Karpas-422 (cell line): ENCODE measurements at regions not wholly inside any gene's neighbourhood (a gene's known extent, or its start where the extent isn't known, plus 50 kb on each side); places are given as distances from the start of the nearest gene placed in this dataset.

Experiments used
- DNase-seq: peaks from one replicate; pipeline ENCODE4 v3.0.0-alpha.2; 2015
- H2AFZ ChIP-seq: fragments of 200-600 bp; sonication (generic); 2 replicates; pipeline ENCODE4 v1.6.1; 2014; ENCODE audit warnings: antibody characterized with exemption, low read length, mixed read lengths
- H3K27ac ChIP-seq: fragments of 200-600 bp; sonication (generic); 2 replicates; pipeline ENCODE4 v1.5.1; 2014; ENCODE audit warnings: mild to moderate bottlenecking, low read length, moderate library complexity
- H3K27me3 ChIP-seq: fragments of 200-600 bp; sonication (generic); 2 replicates; pipeline ENCODE4 v1.6.1; 2014; ENCODE audit warnings: low read length, mixed read lengths
- H3K36me3 ChIP-seq: fragments of 200-600 bp; sonication (generic); 2 replicates; pipeline ENCODE4 v1.6.1; 2014; ENCODE audit warnings: low read length, mixed read lengths; ENCODE audit not compliant: insufficient read depth
- H3K4me1 ChIP-seq: fragments of 200-600 bp; sonication (generic); 2 replicates; pipeline ENCODE4 v1.6.1; 2014; ENCODE audit warnings: mild to moderate bottlenecking, low read length, mixed read lengths
- H3K4me2 ChIP-seq: fragments of 200-600 bp; sonication (generic); 2 replicates; pipeline ENCODE4 v1.6.1; 2014; ENCODE audit warnings: low read length, low read depth, mild to moderate bottlenecking; ENCODE audit not compliant: poor library complexity, severe bottlenecking
- H3K4me3 ChIP-seq: fragments of 200-600 bp; sonication (generic); 2 replicates; pipeline ENCODE4 v1.5.1; 2014; ENCODE audit warnings: mild to moderate bottlenecking, antibody characterized with exemption, low read length, mixed read lengths
- H3K79me2 ChIP-seq: fragments of 200-600 bp; sonication (generic); 2 replicates; pipeline ENCODE4 v1.6.1; 2014; ENCODE audit warnings: mild to moderate bottlenecking, low read length, mixed read lengths
- H3K9ac ChIP-seq: fragments of 200-600 bp; sonication (generic); 2 replicates; pipeline ENCODE4 v1.6.0; 2014; ENCODE audit warnings: low read length
- H3K9me2 ChIP-seq: fragments of 200-600 bp; sonication (generic), shearing (Covaris generic); replicated peaks from 2 replicates; pipeline ENCODE4 v1.6.0; 2014; ENCODE audit warnings: mild to moderate bottlenecking, low read length, moderate library complexity; ENCODE audit not compliant: insufficient read depth
- H3K9me3 ChIP-seq: fragments of 300-700, 200-600 bp; sonication (generic); 2 replicates; pipeline ENCODE4 v1.6.1; 2014; ENCODE audit warnings: low read length, mixed read lengths
- H4K20me1 ChIP-seq: fragments of 200-600 bp; sonication (generic); 2 replicates; pipeline ENCODE4 v1.6.1; 2014; ENCODE audit warnings: mild to moderate bottlenecking, antibody characterized with exemption, low read length, low read depth; ENCODE audit not compliant: insufficient read depth

DNA sequence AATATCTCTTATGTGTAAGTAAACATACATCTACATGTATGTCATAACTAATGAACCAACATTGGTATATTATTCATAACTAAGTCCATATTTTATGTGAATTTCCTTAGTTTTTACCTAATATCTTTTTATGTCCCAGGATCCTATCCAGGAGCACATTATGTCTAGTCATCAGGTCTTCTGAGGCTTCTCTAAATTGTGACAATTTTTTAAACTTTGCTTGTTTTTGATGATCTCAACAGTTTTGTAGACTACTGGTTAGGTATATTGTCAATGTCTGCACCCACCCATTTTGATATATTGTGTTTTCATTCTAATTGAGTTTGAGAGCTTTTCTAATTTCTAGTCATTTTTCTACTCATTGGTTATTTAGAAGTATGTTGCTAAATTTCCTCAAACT lies 288.2 kb upstream of the DIO3 start:
- DNase-seq, result no peak
- no peaks in the 10 kb centered on the region for H4K20me1 ChIP-seq
- H3K27ac ChIP-seq, result no peak overlapping the region
- H3K9ac ChIP-seq, result no peak overlapping the region
- no peaks in the 10 kb centered on the region for H3K36me3 ChIP-seq
- H3K9me2 ChIP-seq, result no peaks in the 10 kb centered on the region; the same call in 1 of the 2 replicates
- no peaks in the 10 kb centered on the region for H3K9me3 ChIP-seq
- H2AFZ ChIP-seq, result no peak overlapping the region
- H3K79me2 ChIP-seq, result no peaks in the 10 kb centered on the region
- H3K4me2 ChIP-seq, result no peak overlapping the region
- no peaks in the 10 kb centered on the region for H3K4me1 ChIP-seq
- no peak overlapping the region for H3K4me3 ChIP-seq
- H3K27me3 ChIP-seq, result no peaks in the 10 kb centered on the region; the same call in 1 of the 2 replicates

DNA sequence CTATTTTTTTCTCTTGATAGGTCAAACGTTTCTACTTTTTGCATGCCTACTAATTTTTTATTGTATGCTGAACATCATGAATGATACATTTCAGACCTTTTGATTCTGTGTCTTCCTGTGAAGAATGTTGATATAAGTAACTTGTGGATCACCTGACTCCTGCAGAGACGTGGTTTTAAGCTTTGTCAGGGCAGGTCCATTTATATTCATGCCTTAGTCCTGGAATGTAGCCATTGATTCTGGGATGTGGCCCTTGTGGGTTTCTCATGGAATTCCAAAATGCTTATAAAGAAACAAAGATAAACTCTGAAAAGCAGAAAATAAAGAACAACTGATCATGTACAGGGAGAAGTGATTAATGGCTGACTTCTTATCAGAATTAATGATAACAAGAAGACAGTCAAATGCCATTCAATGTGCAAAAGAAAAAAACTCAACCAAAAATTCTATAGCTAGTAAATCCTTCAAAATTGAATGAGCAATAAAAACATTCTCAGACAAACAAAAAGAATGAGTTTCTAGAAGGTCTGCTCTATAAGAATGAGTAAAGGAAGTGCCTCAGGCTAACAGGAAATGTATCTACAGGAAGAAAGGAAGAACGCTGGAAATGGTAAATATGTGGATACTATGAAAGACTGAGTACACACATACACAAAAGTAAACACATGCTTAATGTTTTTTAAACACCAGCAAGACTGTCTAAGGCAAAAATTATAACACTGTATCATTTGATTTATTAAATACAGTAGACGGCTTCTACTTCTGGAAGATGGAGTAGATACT lies 284.8 kb upstream of the DIO3 start:
- Histone ChIP-seq H3K79me2 (no peaks in the 10 kb centered on the region), H3K27me3 (no peaks in the 10 kb centered on the region; the same call in 1 of the 2 replicates), H3K9ac (no peak overlapping the region), H3K4me1 (no peaks in the 10 kb centered on the region), H4K20me1 (no peaks in the 10 kb centered on the region), H3K36me3 (no peaks in the 10 kb centered on the region), H3K9me2 (no peaks in the 10 kb centered on the region; the same call in 1 of the 2 replicates), H3K27ac (no peak overlapping the region), H3K4me3 (no peak overlapping the region), H3K4me2 (no peak overlapping the region), H2AFZ (no peak overlapping the region), H3K9me3 (no peaks in the 10 kb centered on the region)
- DNase-seq, result no peak

DNA sequence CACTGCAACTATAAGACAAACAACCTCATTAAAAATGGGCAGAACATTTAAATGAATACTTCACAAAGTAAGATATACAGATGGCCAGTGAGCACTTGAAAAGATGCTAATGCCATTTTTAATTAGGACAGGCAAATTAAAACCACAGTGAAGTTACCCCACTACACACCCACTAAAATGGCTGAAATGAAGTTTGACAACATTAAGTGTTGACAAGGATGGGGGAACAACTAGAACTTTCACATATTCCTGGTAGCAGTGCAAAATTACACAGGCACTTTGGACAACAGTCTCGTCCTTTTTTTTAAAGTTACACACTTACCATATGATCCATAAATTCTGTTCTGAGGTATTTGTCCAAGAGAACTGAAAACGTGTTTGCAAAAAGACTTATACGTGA lies 278.9 kb upstream of the DIO3 start:
- no peak overlapping the region for H3K27ac ChIP-seq
- H2AFZ ChIP-seq, result no peak overlapping the region
- no peak overlapping the region for H3K4me3 ChIP-seq
- H3K36me3 ChIP-seq, result no peaks in the 10 kb centered on the region
- H3K9me3 ChIP-seq, result no peaks in the 10 kb centered on the region
- DNase-seq, result no peak
- H3K9me2 ChIP-seq, result no peaks in the 10 kb centered on the region
- no peak overlapping the region for H3K9ac ChIP-seq
- H3K4me2 ChIP-seq, result no peak overlapping the region
- H3K4me1 ChIP-seq, result no peaks in the 10 kb centered on the region
- no peaks in the 10 kb centered on the region for H4K20me1 ChIP-seq
- no peaks in the 10 kb centered on the region for H3K79me2 ChIP-seq
- peaks cover 5% of the 10 kb centered on the region; the same call in 1 of the 2 replicates for H3K27me3 ChIP-seq

DNA sequence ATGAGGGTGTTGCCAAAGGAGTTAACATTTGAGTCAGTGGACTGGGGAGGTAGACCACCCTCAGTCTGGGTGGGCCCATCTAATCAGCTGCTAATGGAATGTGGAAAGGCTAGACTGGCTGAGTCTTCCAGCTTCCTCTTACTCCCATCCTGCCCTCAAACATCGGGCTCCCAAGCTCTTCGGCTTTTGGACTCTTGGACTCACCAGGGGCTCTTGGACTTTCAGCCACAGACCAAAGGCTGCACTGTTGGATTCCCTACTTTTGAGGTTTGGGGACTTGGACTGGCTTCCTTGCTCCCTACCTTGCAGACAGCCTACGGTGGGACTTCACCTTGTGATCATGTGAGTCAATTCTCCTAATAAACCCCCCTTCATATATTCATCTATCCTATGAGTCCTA lies 276.6 kb upstream of the DIO3 start:
- Histone ChIP-seq H3K9me3 (no peaks in the 10 kb centered on the region), H3K4me3 (no peak overlapping the region), H3K27me3 (peaks cover 5% of the 10 kb centered on the region; the same call in 1 of the 2 replicates), H3K27ac (no peak overlapping the region), H4K20me1 (no peaks in the 10 kb centered on the region), H3K36me3 (no peaks in the 10 kb centered on the region), H3K9ac (no peak overlapping the region), H3K4me2 (no peak overlapping the region), H3K9me2 (no peaks in the 10 kb centered on the region), H2AFZ (no peak overlapping the region), H3K79me2 (no peaks in the 10 kb centered on the region), H3K4me1 (no peaks in the 10 kb centered on the region)
- DNase-seq, result no peak

DNA sequence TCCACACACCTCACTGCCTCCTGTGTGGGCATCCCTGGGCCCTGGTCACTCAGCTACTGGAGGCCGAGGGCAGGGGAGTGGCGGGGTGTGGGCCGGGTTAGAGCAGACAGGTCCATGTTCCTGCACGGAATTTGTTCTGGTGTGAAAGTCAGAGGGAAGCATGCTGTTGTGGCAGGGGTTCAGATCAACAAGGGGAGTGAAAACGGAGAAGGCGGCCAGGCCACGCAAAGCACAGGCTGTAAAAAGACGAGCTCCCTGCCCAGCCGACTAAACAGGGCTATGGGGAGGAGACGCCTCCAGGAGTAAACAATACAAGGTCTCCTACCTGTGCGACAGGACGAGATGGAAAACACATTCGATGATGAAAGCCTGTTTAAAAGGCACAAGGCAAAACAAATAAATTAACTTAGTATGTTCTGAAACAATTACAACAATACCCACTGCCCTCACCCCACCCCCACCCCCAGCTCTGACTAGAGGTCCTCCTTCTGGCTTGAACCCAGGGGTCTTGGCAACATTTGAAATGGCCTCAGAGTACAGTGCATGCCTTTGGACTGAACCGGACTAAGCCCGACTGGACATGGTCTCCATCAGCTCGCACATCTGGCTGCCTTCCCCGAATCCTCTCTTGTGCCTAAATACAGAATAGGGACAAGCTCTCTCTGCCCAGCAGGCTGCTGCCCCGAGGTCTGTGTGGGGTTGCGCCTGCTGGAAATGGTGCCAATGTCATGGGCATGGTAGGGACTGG lies 274.9 kb upstream of the DIO3 start:
- H2AFZ ChIP-seq, result no peak overlapping the region
- H3K79me2 ChIP-seq, result no peaks in the 10 kb centered on the region
- no peak for DNase-seq
- H3K27me3 ChIP-seq, result peaks cover 5% of the 10 kb centered on the region; the same call in 1 of the 2 replicates
- no peaks in the 10 kb centered on the region for H3K4me1 ChIP-seq
- H3K36me3 ChIP-seq, result no peaks in the 10 kb centered on the region
- H3K9me2 ChIP-seq, result no peaks in the 10 kb centered on the region
- no peaks in the 10 kb centered on the region for H4K20me1 ChIP-seq
- no peak overlapping the region for H3K4me2 ChIP-seq
- no peaks in the 10 kb centered on the region for H3K9me3 ChIP-seq
- H3K27ac ChIP-seq, result no peak overlapping the region
- no peak overlapping the region for H3K9ac ChIP-seq
- no peak overlapping the region for H3K4me3 ChIP-seq

DNA sequence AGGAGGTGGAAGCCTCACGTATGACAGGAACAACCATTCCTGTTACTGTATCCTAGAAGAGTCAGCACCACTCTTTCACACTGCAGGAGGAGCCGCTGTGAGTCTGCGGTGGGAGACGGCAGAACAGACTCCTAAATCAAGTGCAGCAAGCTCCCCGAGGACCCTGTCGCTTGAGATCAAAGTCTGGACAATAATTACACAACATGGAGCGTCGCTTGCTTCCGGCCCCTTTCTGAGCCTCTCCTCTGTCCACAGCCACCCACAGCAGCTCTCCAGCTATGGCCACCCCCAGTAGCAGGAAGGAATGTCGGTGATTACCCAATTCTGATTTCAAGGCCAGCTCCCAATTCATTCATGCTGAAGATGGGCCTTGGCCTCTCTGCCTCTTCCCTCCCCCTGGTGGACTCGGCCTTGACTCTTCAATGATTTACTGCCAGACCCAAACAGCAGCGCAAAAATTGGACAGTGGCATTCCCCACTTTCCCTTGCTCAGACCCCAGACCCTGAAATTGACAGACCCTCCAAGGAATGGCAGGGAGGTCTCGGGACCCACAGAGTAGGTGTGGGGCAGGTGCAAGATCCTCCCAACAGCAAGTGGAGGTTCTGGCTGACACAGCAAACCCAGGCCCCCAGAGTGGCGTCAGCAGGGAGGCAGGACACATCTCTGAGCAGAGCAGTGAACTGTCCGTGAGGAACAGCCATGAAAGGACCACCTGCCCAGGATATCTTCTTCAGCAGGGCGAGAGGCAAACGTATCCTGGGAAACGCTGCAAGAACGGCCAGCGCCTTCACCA lies 272.7 kb upstream of the DIO3 start:
- H3K4me3 ChIP-seq, result no peak overlapping the region
- no peak overlapping the region for H2AFZ ChIP-seq
- no peak overlapping the region for H3K27ac ChIP-seq
- no peaks in the 10 kb centered on the region for H3K9me2 ChIP-seq
- no peaks in the 10 kb centered on the region for H3K79me2 ChIP-seq
- no peak overlapping the region for H3K4me2 ChIP-seq
- H3K9me3 ChIP-seq, result no peaks in the 10 kb centered on the region
- H3K27me3 ChIP-seq, result peaks cover 5% of the 10 kb centered on the region; the same call in 1 of the 2 replicates
- H4K20me1 ChIP-seq, result no peaks in the 10 kb centered on the region
- no peak overlapping the region for H3K9ac ChIP-seq
- no peaks in the 10 kb centered on the region for H3K36me3 ChIP-seq
- no peaks in the 10 kb centered on the region for H3K4me1 ChIP-seq
- DNase-seq, result no peak

DNA sequence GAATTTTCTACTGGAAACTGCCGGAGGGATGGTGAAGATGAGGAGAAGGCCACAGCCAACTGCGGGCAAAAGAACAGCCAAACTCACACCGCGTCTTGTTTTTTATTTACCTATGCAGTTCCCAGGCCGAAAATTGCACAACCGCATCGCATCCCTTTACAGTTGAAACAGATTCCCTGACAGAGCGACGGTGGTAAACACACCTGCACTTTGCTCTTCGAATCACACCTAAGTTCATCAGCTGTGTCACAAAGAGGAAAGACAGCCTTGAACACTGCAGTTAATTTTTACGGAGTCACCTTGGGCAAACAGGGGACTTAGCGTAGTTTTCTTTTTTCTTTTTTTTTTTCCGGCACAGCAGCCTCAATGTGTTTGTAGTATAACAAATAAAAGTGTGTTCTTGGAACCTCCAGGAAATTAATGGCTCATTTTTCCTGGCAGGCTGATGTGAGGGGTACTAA lies 272.0 kb upstream of the DIO3 start:
- H3K4me3 ChIP-seq, result no peak overlapping the region
- H3K27me3 ChIP-seq, result peaks cover 5% of the 10 kb centered on the region; the same call in 1 of the 2 replicates
- H3K9ac ChIP-seq, result no peak overlapping the region
- H2AFZ ChIP-seq, result no peak overlapping the region
- H3K9me3 ChIP-seq, result no peaks in the 10 kb centered on the region
- no peak overlapping the region for H3K27ac ChIP-seq
- H3K4me2 ChIP-seq, result no peak overlapping the region
- no peaks in the 10 kb centered on the region for H3K4me1 ChIP-seq
- DNase-seq, result no peak
- no peaks in the 10 kb centered on the region for H3K79me2 ChIP-seq
- H3K36me3 ChIP-seq, result no peaks in the 10 kb centered on the region
- no peaks in the 10 kb centered on the region for H4K20me1 ChIP-seq
- no peaks in the 10 kb centered on the region for H3K9me2 ChIP-seq

DNA sequence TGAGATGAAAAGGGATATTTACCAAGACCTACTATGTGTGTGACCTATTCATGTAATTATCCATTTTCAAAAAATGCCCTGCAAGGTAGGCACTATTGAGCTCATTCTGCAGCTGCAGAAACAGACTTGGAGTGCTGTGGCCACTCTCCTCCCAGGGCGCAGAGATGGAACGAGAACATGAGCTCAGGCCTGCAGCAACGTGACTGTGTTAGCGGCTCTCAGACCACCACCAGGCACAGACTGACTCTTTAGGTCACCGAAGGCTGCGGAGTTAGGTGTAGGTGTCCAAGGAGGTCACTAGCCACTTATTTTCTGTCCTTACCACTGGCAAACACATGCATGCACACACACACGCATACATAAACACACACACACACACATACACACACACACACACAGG lies 271.4 kb upstream of the DIO3 start:
- no peaks in the 10 kb centered on the region for H3K27me3 ChIP-seq
- H3K9me3 ChIP-seq, result no peaks in the 10 kb centered on the region
- no peak for DNase-seq
- H3K9ac ChIP-seq, result no peak overlapping the region
- H3K79me2 ChIP-seq, result no peaks in the 10 kb centered on the region
- no peaks in the 10 kb centered on the region for H3K36me3 ChIP-seq
- no peaks in the 10 kb centered on the region for H3K9me2 ChIP-seq
- H4K20me1 ChIP-seq, result no peaks in the 10 kb centered on the region
- H3K4me2 ChIP-seq, result no peak overlapping the region
- H3K4me3 ChIP-seq, result no peak overlapping the region
- H3K27ac ChIP-seq, result no peak overlapping the region
- no peaks in the 10 kb centered on the region for H3K4me1 ChIP-seq
- no peak overlapping the region for H2AFZ ChIP-seq
